Loucy (cell line): ENCODE measurements at regions not wholly inside any gene's neighbourhood (a gene's known extent, or its start where the extent isn't known, plus 50 kb on each side); places are given as distances from the start of the nearest gene placed in this dataset.

Experiments
- H2AFZ ChIP-seq: fragments of 200-600 bp; sonication (generic); 2 replicates; pipeline ENCODE4 v1.6.0; 2016; ENCODE audit warnings: antibody characterized with exemption, mild to moderate bottlenecking, low read length, moderate library complexity
- H3F3A ChIP-seq: fragments of 200-600 bp; 2 replicates; pipeline ENCODE4 v1.6.0; 2016; ENCODE audit warnings: antibody characterized with exemption, low read depth, mild to moderate bottlenecking
- H3K27me3 ChIP-seq: fragments of 200-600 bp; sonication (generic); 2 replicates; pipeline ENCODE4 v1.6.1; 2014; ENCODE audit warnings: low read length, mild to moderate bottlenecking; ENCODE audit not compliant: insufficient read depth, poor library complexity, severe bottlenecking
- H3K36me3 ChIP-seq: fragments of 200-600 bp; sonication (generic); 2 replicates; pipeline ENCODE4 v1.6.1; 2016; ENCODE audit warnings: low read length; ENCODE audit not compliant: insufficient read depth
- H3K4me1 ChIP-seq: fragments of 200-600 bp; sonication (generic); 2 replicates; pipeline ENCODE4 v1.5.1; 2014; ENCODE audit warnings: low read length, mild to moderate bottlenecking; ENCODE audit not compliant: insufficient read depth, poor library complexity, severe bottlenecking
- H3K4me2 ChIP-seq: fragments of 200-600 bp; sonication (generic); 2 replicates; pipeline ENCODE4 v1.6.0; 2014; ENCODE audit warnings: antibody characterized with exemption, low read length, low read depth, mild to moderate bottlenecking; ENCODE audit not compliant: poor library complexity, severe bottlenecking
- H3K4me3 ChIP-seq: fragments of 200-600 bp; sonication (generic); 2 replicates; pipeline ENCODE4 v1.5.1; 2014; ENCODE audit warnings: low read length, mild to moderate bottlenecking, mixed read lengths; ENCODE audit not compliant: poor library complexity, severe bottlenecking
- H3K79me2 ChIP-seq: fragments of 200-600 bp; sonication (generic); 2 replicates; pipeline ENCODE4 v1.6.1; 2014; ENCODE audit warnings: low read length; ENCODE audit not compliant: insufficient read depth
- H3K9ac ChIP-seq: fragments of 200-600 bp; sonication (generic); 2 replicates; pipeline ENCODE4 v1.6.0; 2014; ENCODE audit warnings: mild to moderate bottlenecking, low read depth, low read length, moderate library complexity; ENCODE audit not compliant: poor library complexity, severe bottlenecking
- H3K9me2 ChIP-seq: fragments of 200-600 bp; sonication (generic); replicated peaks from 2 replicates; pipeline ENCODE4 v1.6.1; 2016; ENCODE audit warnings: low read depth, low read length, mixed read lengths
- H3K9me3 ChIP-seq: fragments of 200-600 bp; sonication (generic); 2 replicates; pipeline ENCODE4 v1.6.1; 2014; ENCODE audit warnings: mild to moderate bottlenecking, antibody characterized with exemption, low read length, low read depth; ENCODE audit not compliant: insufficient read depth
- H4K20me1 ChIP-seq: fragments of 200-600 bp; sonication (generic); 2 replicates; pipeline ENCODE4 v1.6.0; 2014; ENCODE audit warnings: antibody characterized with exemption, low read length, mild to moderate bottlenecking; ENCODE audit not compliant: insufficient read depth, poor library complexity, severe bottlenecking
- EZH2phosphoT487 ChIP-seq: fragments of 200-600 bp; IDR thresholded peaks from 2 replicates; pipeline ENCODE4 v1.6.1; 2018; ENCODE audit warnings: antibody characterized with exemption, mild to moderate bottlenecking, moderate library complexity, borderline replicate concordance
- TF ChIP-seq, protein P1 (sequence below): fragments of 200-600 bp; sonication (generic); conservative IDR thresholded peaks from 2 replicates; pipeline ENCODE4 v1.5.1; 2014; ENCODE audit warnings: mild to moderate bottlenecking, antibody characterized with exemption, low read length

- no peaks in the 10 kb centered on the region for H3K9me2 ChIP-seq
- H3K36me3 ChIP-seq, result no peaks in the 10 kb centered on the region
- H3K27me3 ChIP-seq, result no peaks in the 10 kb centered on the region
- no peaks in the 10 kb centered on the region for H3K79me2 ChIP-seq
- no peaks in the 10 kb centered on the region for H3K4me1 ChIP-seq
- H3K9me3 ChIP-seq, result 0 out of 2 replicates have a peak, but pooled peaks cover 2% of the 10 kb centered on the region
- no peak overlapping the region for H3K9ac ChIP-seq
- no peaks in the 10 kb centered on the region for H3F3A ChIP-seq
- no peak overlapping the region for H2AFZ ChIP-seq
- no peak overlapping the region for H3K4me2 ChIP-seq
- TF ChIP-seq EZH2phosphoT487, result no peak
- TF ChIP-seq, protein P1, sequence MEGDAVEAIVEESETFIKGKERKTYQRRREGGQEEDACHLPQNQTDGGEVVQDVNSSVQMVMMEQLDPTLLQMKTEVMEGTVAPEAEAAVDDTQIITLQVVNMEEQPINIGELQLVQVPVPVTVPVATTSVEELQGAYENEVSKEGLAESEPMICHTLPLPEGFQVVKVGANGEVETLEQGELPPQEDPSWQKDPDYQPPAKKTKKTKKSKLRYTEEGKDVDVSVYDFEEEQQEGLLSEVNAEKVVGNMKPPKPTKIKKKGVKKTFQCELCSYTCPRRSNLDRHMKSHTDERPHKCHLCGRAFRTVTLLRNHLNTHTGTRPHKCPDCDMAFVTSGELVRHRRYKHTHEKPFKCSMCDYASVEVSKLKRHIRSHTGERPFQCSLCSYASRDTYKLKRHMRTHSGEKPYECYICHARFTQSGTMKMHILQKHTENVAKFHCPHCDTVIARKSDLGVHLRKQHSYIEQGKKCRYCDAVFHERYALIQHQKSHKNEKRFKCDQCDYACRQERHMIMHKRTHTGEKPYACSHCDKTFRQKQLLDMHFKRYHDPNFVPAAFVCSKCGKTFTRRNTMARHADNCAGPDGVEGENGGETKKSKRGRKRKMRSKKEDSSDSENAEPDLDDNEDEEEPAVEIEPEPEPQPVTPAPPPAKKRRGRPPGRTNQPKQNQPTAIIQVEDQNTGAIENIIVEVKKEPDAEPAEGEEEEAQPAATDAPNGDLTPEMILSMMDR, result no peak
- H4K20me1 ChIP-seq, result no peaks in the 10 kb centered on the region
- H3K4me3 ChIP-seq, result no peak overlapping the region
Measured at GRCh38 chr2:120452131-120452530, 106.2 kb downstream of the INHBB start.

DNA sequence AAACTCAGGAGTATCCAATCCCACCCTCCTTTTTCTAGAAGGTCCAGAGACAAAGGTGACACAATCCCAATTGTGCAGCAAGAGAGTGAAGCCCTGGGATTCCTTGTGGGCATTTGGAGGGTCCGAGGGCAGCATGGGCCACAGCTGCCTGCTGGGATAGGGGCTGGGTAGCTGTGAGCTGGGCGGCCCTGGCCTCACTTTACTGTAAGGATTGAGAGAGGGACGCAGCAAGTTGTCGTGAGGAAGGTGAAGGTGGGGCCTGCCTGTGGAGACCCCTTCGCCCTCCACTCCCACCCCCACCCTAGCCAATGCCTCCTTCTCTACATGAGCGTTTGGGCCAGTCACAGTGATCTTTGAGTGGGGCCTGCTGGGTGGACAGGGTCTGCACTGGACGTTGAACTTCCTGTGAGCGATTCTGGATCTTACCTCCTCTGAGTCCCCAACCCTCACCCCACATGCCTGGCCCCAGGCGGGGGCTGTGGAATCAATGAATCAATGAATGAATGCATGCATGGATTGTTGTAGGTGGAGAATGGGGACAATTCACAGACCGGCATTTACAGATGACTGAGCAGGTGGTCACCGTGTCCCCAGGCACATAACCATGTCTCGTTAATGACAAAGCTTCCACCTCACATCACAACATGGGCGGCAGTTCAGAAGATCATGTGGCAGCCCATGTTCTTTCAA is 107.2 kb downstream of the INHBB start:
- Histone ChIP-seq H3K4me2 (no peak overlapping the region), H3K9me2 (no peaks in the 10 kb centered on the region), H3K9ac (no peak overlapping the region), H3K79me2 (no peaks in the 10 kb centered on the region), H3K4me3 (no peak overlapping the region), H3K36me3 (no peaks in the 10 kb centered on the region), H4K20me1 (no peaks in the 10 kb centered on the region), H3K4me1 (no peaks in the 10 kb centered on the region), H3F3A (no peaks in the 10 kb centered on the region), H3K27me3 (no peaks in the 10 kb centered on the region), H3K9me3 (peaks cover 11% of the 10 kb centered on the region; the same call in 1 of the 2 replicates), H2AFZ (no peak overlapping the region)
- TF ChIP-seq, protein P1, result no peak

DNA sequence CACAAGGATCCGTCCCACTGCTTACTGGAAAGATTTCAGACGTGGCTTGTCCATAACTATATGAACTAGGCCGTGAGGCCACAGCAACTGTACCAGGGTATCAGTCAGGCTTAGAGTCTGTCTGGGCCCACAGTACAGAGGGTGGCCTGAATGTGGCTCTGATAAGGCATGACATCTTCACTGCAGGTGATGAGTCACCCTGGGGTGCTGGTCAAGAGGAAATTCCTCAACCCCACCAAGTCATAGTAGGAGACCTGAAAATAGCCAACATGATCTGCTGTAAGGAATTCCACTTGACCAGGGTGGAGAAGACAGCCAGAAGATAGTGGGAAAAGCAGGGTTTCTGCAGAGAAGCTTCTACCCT is 107.7 kb downstream of the INHBB start:
- no peaks in the 10 kb centered on the region for H3F3A ChIP-seq
- H3K27me3 ChIP-seq, result no peaks in the 10 kb centered on the region

More for the DNA sequence above, 107.7 kb downstream of the INHBB start:
- H2AFZ ChIP-seq, result no peak overlapping the region
- no peaks in the 10 kb centered on the region for H3K4me1 ChIP-seq
- H3K79me2 ChIP-seq, result no peaks in the 10 kb centered on the region
- H3K9me3 ChIP-seq, result peaks cover 11% of the 10 kb centered on the region; the same call in 1 of the 2 replicates
- H3K9me2 ChIP-seq, result no peaks in the 10 kb centered on the region
- H3K36me3 ChIP-seq, result no peaks in the 10 kb centered on the region
- no peak overlapping the region for H3K4me2 ChIP-seq
- H3K9ac ChIP-seq, result no peak overlapping the region
- H4K20me1 ChIP-seq, result no peaks in the 10 kb centered on the region
- TF ChIP-seq EZH2phosphoT487, result no peak
- TF ChIP-seq, protein P1, result no peak
- no peak overlapping the region for H3K4me3 ChIP-seq
